HFFc6 (cell line): ENCODE measurements at regions not wholly inside any gene's neighbourhood (a gene's known extent, or its start where the extent isn't known, plus 50 kb on each side); places are given as distances from the start of the nearest gene placed in this dataset.
"Not testable (repeated sequence)": the region's sequence is repeated elsewhere in the genome, so short reads cannot be mapped to it uniquely, and the experiment has no call there.

ENCODE experiments used
- DNase-seq: peaks from one replicate; pipeline ENCODE4 v3.0.0-alpha.2; 2018
- H3K27ac Mint-ChIP-seq: 2 replicates; pipeline ENCODE4 v1.8.0; 2020; ENCODE audit warnings: mild to moderate bottlenecking, mixed read lengths
- H3K27me3 Mint-ChIP-seq: 2 replicates; pipeline ENCODE4 v1.8.0; 2021; ENCODE audit warnings: mild to moderate bottlenecking, moderate library complexity, mixed read lengths; ENCODE audit not compliant: insufficient read depth
- H3K36me3 Mint-ChIP-seq: 2 replicates; pipeline ENCODE4 v1.8.0; 2021; ENCODE audit warnings: low read depth, mixed read lengths
- H3K4me1 Mint-ChIP-seq: 2 replicates; pipeline ENCODE4 v1.8.0; 2020; ENCODE audit warnings: low read depth, mixed read lengths
- H3K4me3 Mint-ChIP-seq: 2 replicates; pipeline ENCODE4 v1.8.0; 2020; ENCODE audit warnings: mild to moderate bottlenecking, moderate library complexity, mixed read lengths
- H3K9me3 Mint-ChIP-seq: 2 replicates; pipeline ENCODE4 v1.8.0; 2020; ENCODE audit warnings: mild to moderate bottlenecking, mixed read lengths
- CTCF ChIP-seq: fragments of 200-600 bp; sonication (generic); IDR thresholded peaks from 2 replicates; pipeline ENCODE4 v1.5.0; 2021; ENCODE audit warnings: antibody characterized with exemption, mild to moderate bottlenecking

- Mint-ChIP-seq H3K27ac (no peak overlapping the region), H3K27me3 (peaks cover 12% of the 10 kb centered on the region), H3K4me3 (no peak overlapping the region), H3K4me1 (no peaks in the 10 kb centered on the region), H3K9me3 (peaks cover 14% of the 10 kb centered on the region), H3K36me3 (no peaks in the 10 kb centered on the region)
- TF ChIP-seq CTCF: no peak
- no peak for DNase-seq
Observed at GRCh38 chr4:57303012-57303751, 193.0 kb upstream of the IGFBP7 start.

DNA sequence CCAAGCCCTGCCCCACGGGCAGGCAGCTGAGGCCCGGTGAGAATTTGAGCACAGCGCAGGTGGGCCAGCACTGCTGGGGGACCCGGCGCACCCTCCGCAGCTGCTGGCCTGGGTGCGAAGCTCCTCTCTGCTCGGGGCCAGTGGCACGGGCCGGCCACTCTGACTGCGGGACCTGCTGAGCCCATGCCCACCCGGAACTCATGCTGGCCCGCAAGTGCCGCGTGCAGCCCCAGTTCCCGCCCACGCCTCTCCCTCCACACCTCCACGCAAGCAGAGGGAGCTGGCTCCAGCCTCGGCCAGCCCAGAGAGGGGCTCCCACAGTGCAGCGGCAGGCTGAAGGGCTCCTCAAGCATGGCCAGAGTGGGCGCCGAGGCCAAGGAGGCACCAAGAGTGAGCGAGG is 190.1 kb upstream of the IGFBP7 start:
- not testable (repeated sequence) for H3K27me3 Mint-ChIP-seq, H3K27ac Mint-ChIP-seq, H3K36me3 Mint-ChIP-seq, DNase-seq, H3K4me3 Mint-ChIP-seq, H3K4me1 Mint-ChIP-seq
- peaks cover 14% of the 10 kb centered on the region for H3K9me3 Mint-ChIP-seq

DNA sequence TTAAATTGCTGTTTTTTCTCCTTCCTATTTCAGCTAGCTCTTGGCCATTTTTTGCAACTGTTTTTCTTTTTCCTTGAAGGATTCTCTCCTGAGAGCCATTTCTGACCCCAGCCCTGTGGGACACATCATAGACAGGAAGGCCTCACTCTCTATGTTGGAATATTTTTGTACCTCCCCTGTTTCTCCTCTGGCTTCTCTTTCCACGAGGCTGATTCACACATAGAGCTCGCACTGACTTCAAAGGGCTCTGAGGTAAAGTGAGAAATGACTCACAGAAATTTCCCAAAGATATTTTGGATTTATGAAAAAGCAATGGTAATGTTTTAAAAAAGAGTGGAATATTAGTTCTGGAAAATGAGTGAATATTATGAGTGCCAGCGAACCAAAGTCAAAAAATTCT is 181.7 kb upstream of the IGFBP7 start:
- no peak for TF ChIP-seq CTCF
- Mint-ChIP-seq H3K27me3 (peaks cover 7% of the 10 kb centered on the region; the same call in 1 of the 2 replicates), H3K27ac (no peak overlapping the region), H3K4me3 (no peak overlapping the region), H3K4me1 (no peaks in the 10 kb centered on the region), H3K36me3 (no peaks in the 10 kb centered on the region), H3K9me3 (no peaks in the 10 kb centered on the region)
- no peak for DNase-seq

GRCh38 chr4:57287687-57288604 is 177.8 kb upstream of the IGFBP7 start:
- no peak overlapping the region for H3K4me3 Mint-ChIP-seq
- H3K4me1 Mint-ChIP-seq: no peaks in the 10 kb centered on the region
- peaks cover 9% of the 10 kb centered on the region for H3K27me3 Mint-ChIP-seq
- no peak overlapping the region for H3K27ac Mint-ChIP-seq
- H3K36me3 Mint-ChIP-seq: no peaks in the 10 kb centered on the region
- DNase-seq: no peak
- TF ChIP-seq CTCF: no peak
- H3K9me3 Mint-ChIP-seq: no peaks in the 10 kb centered on the region

- no peak for TF ChIP-seq CTCF
- Mint-ChIP-seq H3K9me3 (no peaks in the 10 kb centered on the region), H3K36me3 (no peaks in the 10 kb centered on the region)
Observed at GRCh38 chr4:57282933-57283310, 172.7 kb upstream of the IGFBP7 start.

GRCh38 chr4:57280481-57280880 is 170.3 kb upstream of the IGFBP7 start:
- Mint-ChIP-seq H3K27ac (no peak overlapping the region), H3K4me3 (no peak overlapping the region), H3K36me3 (no peaks in the 10 kb centered on the region), H3K9me3 (no peaks in the 10 kb centered on the region), H3K4me1 (no peaks in the 10 kb centered on the region), H3K27me3 (peaks cover 12% of the 10 kb centered on the region)
- DNase-seq: no peak
- no peak for TF ChIP-seq CTCF

More at GRCh38 chr4:57282933-57283310, 172.7 kb upstream of the IGFBP7 start:
- H3K4me1 Mint-ChIP-seq: no peaks in the 10 kb centered on the region
- H3K4me3 Mint-ChIP-seq: no peak overlapping the region
- peaks cover 12% of the 10 kb centered on the region for H3K27me3 Mint-ChIP-seq
- DNase-seq: no peak
- H3K27ac Mint-ChIP-seq: no peak overlapping the region
